ENCODE measurements at regions not wholly inside any gene's neighbourhood (a gene's known extent, or its start where the extent isn't known, plus 50 kb on each side); places are given as distances from the start of the nearest gene placed in this dataset.

GRCh38 chr11:28759311-28759710 is 651.1 kb downstream of the METTL15 start:
- no peaks in the 10 kb centered on the region for H3K27me3 ChIP-seq (ENCODE audit: low read length)
- TF ChIP-seq EZH2phosphoT487 (conservative IDR thresholded peaks at IDR 0.05; ENCODE audit: low read length) (no peak), CTCF (IDR thresholded peaks at IDR 0.05; ENCODE audit: insufficient read depth, low read length, poor library complexity, severe bottlenecking) (no peak)
- H3K27ac ChIP-seq (ENCODE audit: low read depth, low read length), result no peak overlapping the region
- no peak overlapping the region for H3K4me3 ChIP-seq (ENCODE audit: insufficient read depth, low read length, poor library complexity, severe bottlenecking)
- H3K9me2 ChIP-seq (replicated peaks; ENCODE audit: insufficient read depth, low read length), result no peaks in the 10 kb centered on the region
- H4K20me1 ChIP-seq (ENCODE audit: low read depth, low read length), result no peaks in the 10 kb centered on the region
- H2AFZ ChIP-seq (ENCODE audit: low read depth, low read length, severe bottlenecking), result no peak overlapping the region
- no peaks in the 10 kb centered on the region for H3K36me3 ChIP-seq (ENCODE audit: low read length)
- H3K9ac ChIP-seq (ENCODE audit: low read length), result no peak overlapping the region
- no peaks in the 10 kb centered on the region for H3K79me2 ChIP-seq (ENCODE audit: insufficient read depth, low read length)
- H3F3A ChIP-seq (ENCODE audit: insufficient read depth), result no peaks in the 10 kb centered on the region
- H3K9me3 ChIP-seq (ENCODE audit: insufficient read depth, low read length), result no peaks in the 10 kb centered on the region
- no peak overlapping the region for H3K4me2 ChIP-seq (ENCODE audit: low read depth, low read length, poor library complexity, severe bottlenecking)

- H3K79me2 ChIP-seq (ENCODE audit: insufficient read depth, low read length), result no peaks in the 10 kb centered on the region
- TF ChIP-seq CTCF (IDR thresholded peaks at IDR 0.05; ENCODE audit: insufficient read depth, low read length, poor library complexity, severe bottlenecking) (no peak), EZH2phosphoT487 (conservative IDR thresholded peaks at IDR 0.05; ENCODE audit: low read length) (no peak)
- no peak overlapping the region for H3K9ac ChIP-seq (ENCODE audit: low read length)
- no peaks in the 10 kb centered on the region for H3K36me3 ChIP-seq (ENCODE audit: low read length)
- no peak overlapping the region for H3K27ac ChIP-seq (ENCODE audit: low read depth, low read length)
- no peaks in the 10 kb centered on the region for H3K9me3 ChIP-seq (ENCODE audit: insufficient read depth, low read length)
- H4K20me1 ChIP-seq (ENCODE audit: low read depth, low read length), result no peaks in the 10 kb centered on the region
- H3F3A ChIP-seq (ENCODE audit: insufficient read depth), result no peaks in the 10 kb centered on the region
- H3K27me3 ChIP-seq (ENCODE audit: low read length), result no peaks in the 10 kb centered on the region
- H3K4me3 ChIP-seq (ENCODE audit: insufficient read depth, low read length, poor library complexity, severe bottlenecking), result no peak overlapping the region
- H2AFZ ChIP-seq (ENCODE audit: low read depth, low read length, severe bottlenecking), result no peak overlapping the region
- no peak overlapping the region for H3K4me2 ChIP-seq (ENCODE audit: low read depth, low read length, poor library complexity, severe bottlenecking)
- no peaks in the 10 kb centered on the region for H3K9me2 ChIP-seq (replicated peaks; ENCODE audit: insufficient read depth, low read length)
These were observed 649.7 kb downstream of the METTL15 start for GRCh38 chr11:28757725-28758515.

- Histone ChIP-seq H3K36me3 (ENCODE audit: low read length) (no peaks in the 10 kb centered on the region), H3K4me2 (ENCODE audit: low read depth, low read length, poor library complexity, severe bottlenecking) (no peak overlapping the region), H3K27ac (ENCODE audit: low read depth, low read length) (no peak overlapping the region), H3K9me2 (replicated peaks; ENCODE audit: insufficient read depth, low read length) (no peaks in the 10 kb centered on the region), H2AFZ (ENCODE audit: low read depth, low read length, severe bottlenecking) (no peak overlapping the region), H3K9me3 (ENCODE audit: insufficient read depth, low read length) (no peaks in the 10 kb centered on the region), H3K27me3 (ENCODE audit: low read length) (no peaks in the 10 kb centered on the region), H3K79me2 (ENCODE audit: insufficient read depth, low read length) (no peaks in the 10 kb centered on the region), H4K20me1 (ENCODE audit: low read depth, low read length) (no peaks in the 10 kb centered on the region), H3K4me3 (ENCODE audit: insufficient read depth, low read length, poor library complexity, severe bottlenecking) (no peak overlapping the region), H3F3A (ENCODE audit: insufficient read depth) (no peaks in the 10 kb centered on the region), H3K9ac (ENCODE audit: low read length) (no peak overlapping the region)
- TF ChIP-seq EZH2phosphoT487 (conservative IDR thresholded peaks at IDR 0.05; ENCODE audit: low read length) (no peak), CTCF (IDR thresholded peaks at IDR 0.05; ENCODE audit: insufficient read depth, low read length, poor library complexity, severe bottlenecking) (no peak)
These were observed 648.8 kb downstream of the METTL15 start for GRCh38 chr11:28756977-28757376.

All from SU-DHL-6 (cell line).